CD4-positive, alpha-beta T cell (primary cell): ENCODE measurements at regions not wholly inside any gene's neighbourhood (a gene's known extent, or its start where the extent isn't known, plus 50 kb on each side); places are given as distances from the start of the nearest gene placed in this dataset.

ENCODE experiments used
- ATAC-seq: fragments of 200-7000 bp; cut with Tn5 transposase; one replicate; pipeline ENCODE4 v1.10.0; 2022; ENCODE audit warnings: mild to moderate bottlenecking; ENCODE audit not compliant: poor library complexity
- CTCF ChIA-PET: fragments of 350-600 bp; sonication (Branson Sonifier 250); formaldehyde crosslinking; loops from one replicate; lab custom pipeline; 2021; ENCODE audit warnings: antibody characterized with exemption, inconsistent platforms; lab: Charles Lee
- POLR2A ChIA-PET: fragments of 350-600 bp; sonication (Branson Sonifier 250); formaldehyde crosslinking; loops from one replicate; lab custom pipeline; 2021; ENCODE audit warnings: antibody characterized with exemption, inconsistent platforms; lab: Charles Lee
- DNase-seq, 14 experiments: peaks; one replicate each; pipeline ENCODE4 v3.0.0-alpha.2; 2013 to 2020; ENCODE audit warnings: mixed read lengths in 2 of 14
- H3K27ac ChIP-seq, 2 donors: one replicate each; pipeline versions ENCODE4 v1.5.1 to v1.7.0; 2013; ENCODE audit warnings: low read length in 2 of 2, low read depth in 1 of 2, mild to moderate bottlenecking in 1 of 2
- H3K27me3 ChIP-seq, 2 experiments: 1 replicate in 1 of 2; 2 replicates in 1 of 2; pipeline versions ENCODE4 v1.6.1 to v1.7.0; 2013; ENCODE audit warnings: low read length in 2 of 2, control low read depth in 1 of 2, mild to moderate bottlenecking in 1 of 2, moderate library complexity in 1 of 2; ENCODE audit not compliant: insufficient read depth in 2 of 2, control insufficient read depth in 1 of 2
- H3K36me3 ChIP-seq: one replicate; pipeline ENCODE4 v1.6.1; 2013; ENCODE audit warnings: low read length, control low read depth; ENCODE audit not compliant: insufficient read depth
- H3K4me1 ChIP-seq: one replicate; pipeline ENCODE4 v1.6.1; 2013; ENCODE audit warnings: low read length, control low read depth; ENCODE audit not compliant: insufficient read depth
- H3K4me3 ChIP-seq: one replicate; pipeline ENCODE4 v1.5.1; 2013; ENCODE audit warnings: mild to moderate bottlenecking, low read length, moderate library complexity
- H3K9me3 ChIP-seq, 2 experiments: 1 replicate in 1 of 2; 2 replicates in 1 of 2; pipeline versions ENCODE4 v1.6.1 to v1.7.0; 2013; ENCODE audit warnings: low read length in 2 of 2, mild to moderate bottlenecking in 2 of 2, control low read depth in 1 of 2, moderate library complexity in 1 of 2; ENCODE audit not compliant: control insufficient read depth in 1 of 2, insufficient read depth in 1 of 2
- H3K27ac Mint-ChIP-seq: one replicate; pipeline ENCODE4 v1.8.0; 2020; ENCODE audit warnings: mixed read lengths
- H3K27me3 Mint-ChIP-seq: one replicate; pipeline ENCODE4 v1.8.0; 2021; ENCODE audit warnings: mixed read lengths
- H3K36me3 Mint-ChIP-seq: one replicate; pipeline ENCODE4 v1.8.0; 2021; ENCODE audit warnings: low read depth, mixed read lengths
- H3K4me1 Mint-ChIP-seq: one replicate; pipeline ENCODE4 v1.8.0; 2021; ENCODE audit warnings: low read depth, mixed read lengths
- H3K4me3 Mint-ChIP-seq: one replicate; pipeline ENCODE4 v1.8.0; 2020; ENCODE audit warnings: mild to moderate bottlenecking, mixed read lengths
- H3K9me3 Mint-ChIP-seq: one replicate; pipeline ENCODE4 v1.8.0; 2020; ENCODE audit warnings: mixed read lengths
- intact Hi-C, 2 experiments: fragments of 100-400 bp; cut with DNase I in 1 of 2; cut with micrococcal nuclease in 1 of 2; formaldehyde crosslinking; loops; one replicate each; pipeline versions ENCODE4 v1.15.1 to v1.9.0; 2023 to 2025; cut with DNase I, micrococcal nuclease
- TF ChIP-seq, protein P1 (sequence below): fragments of 200-600 bp; IDR thresholded peaks from one replicate; pipeline ENCODE4 v1.8.0; 2022; ENCODE audit warnings: antibody characterized with exemption, mild to moderate bottlenecking

GRCh38 chr1:191498318-191498717 is 659.9 kb upstream of the RGS18 start:
- TF ChIP-seq, protein P1, sequence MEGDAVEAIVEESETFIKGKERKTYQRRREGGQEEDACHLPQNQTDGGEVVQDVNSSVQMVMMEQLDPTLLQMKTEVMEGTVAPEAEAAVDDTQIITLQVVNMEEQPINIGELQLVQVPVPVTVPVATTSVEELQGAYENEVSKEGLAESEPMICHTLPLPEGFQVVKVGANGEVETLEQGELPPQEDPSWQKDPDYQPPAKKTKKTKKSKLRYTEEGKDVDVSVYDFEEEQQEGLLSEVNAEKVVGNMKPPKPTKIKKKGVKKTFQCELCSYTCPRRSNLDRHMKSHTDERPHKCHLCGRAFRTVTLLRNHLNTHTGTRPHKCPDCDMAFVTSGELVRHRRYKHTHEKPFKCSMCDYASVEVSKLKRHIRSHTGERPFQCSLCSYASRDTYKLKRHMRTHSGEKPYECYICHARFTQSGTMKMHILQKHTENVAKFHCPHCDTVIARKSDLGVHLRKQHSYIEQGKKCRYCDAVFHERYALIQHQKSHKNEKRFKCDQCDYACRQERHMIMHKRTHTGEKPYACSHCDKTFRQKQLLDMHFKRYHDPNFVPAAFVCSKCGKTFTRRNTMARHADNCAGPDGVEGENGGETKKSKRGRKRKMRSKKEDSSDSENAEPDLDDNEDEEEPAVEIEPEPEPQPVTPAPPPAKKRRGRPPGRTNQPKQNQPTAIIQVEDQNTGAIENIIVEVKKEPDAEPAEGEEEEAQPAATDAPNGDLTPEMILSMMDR, result no peak
- no peak overlapping the region for H3K4me3 ChIP-seq
- CTCF ChIA-PET, result no interaction called here
- H3K27ac Mint-ChIP-seq, result no peak overlapping the region
- H3K4me1 Mint-ChIP-seq, result no peaks in the 10 kb centered on the region
- intact Hi-C loops, result no loop called here
- H3K36me3 Mint-ChIP-seq, result no peaks in the 10 kb centered on the region
- no peaks in the 10 kb centered on the region for H3K4me1 ChIP-seq
- no peak for DNase-seq
- H3K27me3 Mint-ChIP-seq, result no peaks in the 10 kb centered on the region
- no peaks in the 10 kb centered on the region for H3K27me3 ChIP-seq
- H3K27ac ChIP-seq, result no peak overlapping the region
- POLR2A ChIA-PET, result no interaction called here
- no peak overlapping the region for H3K4me3 Mint-ChIP-seq
- H3K9me3 ChIP-seq, result peaks cover 0 to 3% of the 10 kb centered on the region in 2 experiments
- H3K36me3 ChIP-seq, result no peaks in the 10 kb centered on the region
- ATAC-seq, result no peak
- H3K9me3 Mint-ChIP-seq, result peaks cover 8% of the 10 kb centered on the region

DNA sequence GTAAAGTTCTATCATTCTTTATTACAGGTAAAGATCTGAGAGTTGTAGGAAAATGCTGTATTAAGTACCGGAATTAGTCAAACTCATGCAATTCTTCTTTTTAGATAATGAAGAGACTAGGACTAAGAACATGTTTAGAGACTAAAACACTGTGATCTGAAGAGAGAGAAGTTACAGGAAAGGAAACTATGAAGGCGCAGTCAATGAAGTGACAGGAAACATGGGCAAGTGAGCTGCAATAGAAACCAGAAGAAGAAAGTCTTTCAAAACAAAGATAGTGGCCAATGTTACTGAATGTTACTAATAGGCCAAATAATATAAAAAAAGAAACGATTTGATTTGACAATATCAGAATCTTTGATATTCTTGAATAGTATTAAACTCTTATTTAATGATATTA is 659.4 kb upstream of the RGS18 start:
- H3K27me3 ChIP-seq, result no peaks in the 10 kb centered on the region
- Mint-ChIP-seq H3K4me3 (no peak overlapping the region), H3K4me1 (no peaks in the 10 kb centered on the region), H3K27me3 (no peaks in the 10 kb centered on the region), H3K27ac (no peak overlapping the region), H3K36me3 (no peaks in the 10 kb centered on the region), H3K9me3 (peaks cover 8% of the 10 kb centered on the region)
- peaks cover 0 to 2% of the 10 kb centered on the region in 2 experiments for H3K9me3 ChIP-seq
- H3K4me3 ChIP-seq, result no peak overlapping the region
- ChIA-PET POLR2A (no interaction called here), CTCF (no interaction called here)
- intact Hi-C loops, result no loop called here
- H3K36me3 ChIP-seq, result no peaks in the 10 kb centered on the region
- TF ChIP-seq, protein P1, result no peak
- no peaks in the 10 kb centered on the region for H3K4me1 ChIP-seq
- ATAC-seq (no peak), DNase-seq (no peak)
- no peak overlapping the region for H3K27ac ChIP-seq

DNA sequence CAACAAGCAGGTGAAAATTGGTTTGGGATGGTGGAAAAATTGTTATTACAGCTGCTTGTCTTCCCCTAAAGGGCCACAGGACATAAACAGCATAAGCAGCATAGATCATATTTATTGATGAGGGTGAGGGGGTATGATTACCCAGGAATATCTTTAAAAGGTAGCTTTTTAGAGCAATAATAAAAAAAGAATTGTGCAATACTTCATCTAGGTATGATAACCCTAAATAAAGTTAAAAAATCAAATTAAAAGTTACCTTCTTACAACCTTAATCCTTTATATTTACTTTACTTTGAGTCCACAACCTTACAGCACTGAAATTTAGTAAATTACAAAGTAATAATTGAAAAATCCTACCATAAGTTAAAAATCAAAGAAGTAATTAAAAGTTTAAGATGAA is 653.3 kb upstream of the RGS18 start:
- Histone ChIP-seq H3K9me3 (peaks cover 0 to 8% of the 10 kb centered on the region in 2 experiments), H3K4me1 (no peaks in the 10 kb centered on the region), H3K27ac (no peak overlapping the region), H3K4me3 (no peak overlapping the region), H3K27me3 (no peaks in the 10 kb centered on the region), H3K36me3 (no peaks in the 10 kb centered on the region)
- Mint-ChIP-seq H3K4me1 (no peaks in the 10 kb centered on the region), H3K27me3 (no peaks in the 10 kb centered on the region), H3K36me3 (no peaks in the 10 kb centered on the region), H3K27ac (no peak overlapping the region), H3K4me3 (no peak overlapping the region), H3K9me3 (peaks cover 7% of the 10 kb centered on the region)
- ATAC-seq (no peak), DNase-seq (no peak)
- intact Hi-C loops, result no loop called here
- ChIA-PET CTCF (no interaction called here), POLR2A (no interaction called here)
- TF ChIP-seq, protein P1, result no peak
